Uterus (tissue), 2 donors: ENCODE measurements at regions not wholly inside any gene's neighbourhood (a gene's known extent, or its start where the extent isn't known, plus 50 kb on each side); places are given as distances from the start of the nearest gene placed in this dataset.

Experiments
- CTCF ChIP-seq, 4 experiments: fragments of 200-600 bp in 2 of 4; fragments of 450-650 bp in 2 of 4; sonication (generic) in 2 of 4; IDR thresholded peaks; one replicate each; pipeline ENCODE4 v1.5.1; 2016 to 2019; ENCODE audit warnings: antibody characterized with exemption in 4 of 4, mild to moderate bottlenecking in 2 of 4, moderate library complexity in 1 of 4
- POLR2A ChIP-seq, 2 donors: fragments of 450-650 bp; IDR thresholded peaks; one replicate each; pipeline ENCODE4 v1.6.1; 2016; ENCODE audit warnings: antibody characterized with exemption in 2 of 2, mild to moderate bottlenecking in 1 of 2, moderate library complexity in 1 of 2

GRCh38 chr5:135221696-135222095, 177.3 kb downstream of the MACROH2A1 start:
- TF ChIP-seq CTCF (IDR thresholded peaks at IDR 0.05) (no peak), POLR2A (IDR thresholded peaks at IDR 0.05) (no peak)
